Right hindlimb (tissue), 1 donor: ENCODE measurements at regions not wholly inside any gene's neighbourhood (a gene's known extent, or its start where the extent isn't known, plus 50 kb on each side); places are given as distances from the start of the nearest gene placed in this dataset.
"Not testable (repeated sequence)": the region's sequence is repeated elsewhere in the genome, so short reads cannot be mapped to it uniquely, and the experiment has no call there.

Experiments used
- DNase-seq: peaks from one replicate; pipeline ENCODE4 v3.0.0-alpha.2; 2018

DNA sequence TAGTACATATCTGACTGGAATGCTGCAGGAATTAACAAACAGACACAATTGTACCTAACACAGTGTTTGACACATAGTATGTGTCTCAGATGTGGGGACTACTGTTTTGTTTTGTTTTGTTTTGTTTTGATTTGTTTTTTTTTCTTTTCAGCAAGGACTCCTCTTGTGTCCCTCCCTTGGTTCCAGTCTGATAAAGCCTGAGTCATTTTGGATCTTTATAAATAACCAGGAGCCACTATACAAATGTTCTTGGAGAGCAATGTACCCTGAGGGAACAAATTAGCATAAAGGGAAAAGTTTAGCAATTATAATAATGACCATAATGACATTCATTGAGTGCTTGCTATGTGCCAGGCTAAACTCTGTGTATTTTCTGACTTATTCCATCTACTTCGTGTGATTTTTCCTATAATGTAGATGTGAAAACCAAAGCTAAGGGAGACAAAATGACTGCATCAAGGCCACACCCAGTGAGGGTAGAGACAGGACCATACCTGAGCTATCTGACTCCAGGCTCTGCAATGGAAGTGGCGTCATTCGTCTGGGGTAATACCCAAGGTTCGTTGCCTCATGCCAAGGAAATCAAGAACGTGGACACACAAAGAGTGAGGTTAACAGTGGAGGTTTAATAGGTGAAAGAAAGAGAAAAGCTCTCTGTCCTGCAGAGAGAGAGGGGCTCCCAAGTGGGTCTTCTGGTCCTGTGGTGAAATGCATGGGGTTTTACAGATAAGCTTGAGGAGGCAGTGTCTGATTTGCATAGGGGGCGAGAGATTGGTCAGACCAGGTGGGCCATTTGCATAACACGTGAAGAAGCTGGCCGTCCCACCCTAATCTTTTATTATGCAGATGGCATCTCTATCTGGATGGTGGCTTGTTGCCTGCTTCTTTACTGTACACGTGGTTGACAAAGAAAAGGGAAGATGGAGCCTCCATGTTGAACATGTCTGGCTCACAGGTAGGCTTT, 285.5 kb upstream of the SFSWAP start:
- DNase-seq: no peak

DNA sequence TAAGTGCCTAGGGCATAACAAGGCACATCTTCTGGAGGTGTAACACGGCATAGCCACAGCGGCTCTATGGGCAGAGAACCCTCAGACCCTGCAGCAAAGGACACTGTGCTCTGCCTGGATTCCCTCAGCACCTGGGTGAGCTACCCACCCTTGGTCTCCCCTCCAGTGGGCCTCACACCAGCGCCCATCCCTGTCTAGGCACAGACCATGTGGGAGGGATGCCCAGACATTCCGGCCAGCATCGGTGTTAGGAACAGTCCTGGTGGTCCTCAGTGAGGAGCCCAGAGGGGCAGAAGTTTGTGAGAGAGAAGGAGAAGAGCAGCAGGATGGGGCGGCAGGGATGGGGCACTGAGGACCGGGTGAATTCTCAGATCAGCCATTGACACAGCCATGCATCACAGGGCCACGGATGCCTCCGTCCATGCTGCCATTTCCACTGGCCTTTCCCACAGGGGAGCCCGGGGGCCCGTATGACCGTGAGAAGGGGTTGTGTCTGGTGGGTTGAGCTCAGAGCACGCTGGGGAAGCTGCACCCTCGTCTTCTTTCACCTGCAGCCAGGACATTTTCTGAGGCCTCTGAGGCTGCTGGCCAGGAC, 282.7 kb upstream of the SFSWAP start:
- no peak for DNase-seq

DNA sequence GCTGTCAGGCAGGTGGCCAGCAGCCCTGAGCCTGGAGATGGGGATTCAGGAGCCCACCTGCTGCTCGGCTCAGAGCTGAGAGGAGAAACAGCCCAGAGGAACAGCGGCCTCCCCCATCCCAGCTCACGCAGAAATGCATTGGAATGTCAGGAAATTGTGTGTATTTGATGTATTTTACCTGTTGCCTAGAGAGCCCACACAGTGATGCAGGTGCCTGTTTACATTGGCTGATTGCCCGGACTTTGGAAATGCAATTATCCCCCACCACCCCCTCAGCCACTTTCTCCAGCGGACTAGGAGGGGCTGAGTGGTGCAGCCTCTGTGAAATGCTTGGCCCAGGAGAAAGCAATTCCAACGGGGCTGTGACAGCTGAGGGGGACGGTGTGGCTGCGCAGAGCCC, 281.7 kb upstream of the SFSWAP start:
- not testable (repeated sequence) for DNase-seq

DNA sequence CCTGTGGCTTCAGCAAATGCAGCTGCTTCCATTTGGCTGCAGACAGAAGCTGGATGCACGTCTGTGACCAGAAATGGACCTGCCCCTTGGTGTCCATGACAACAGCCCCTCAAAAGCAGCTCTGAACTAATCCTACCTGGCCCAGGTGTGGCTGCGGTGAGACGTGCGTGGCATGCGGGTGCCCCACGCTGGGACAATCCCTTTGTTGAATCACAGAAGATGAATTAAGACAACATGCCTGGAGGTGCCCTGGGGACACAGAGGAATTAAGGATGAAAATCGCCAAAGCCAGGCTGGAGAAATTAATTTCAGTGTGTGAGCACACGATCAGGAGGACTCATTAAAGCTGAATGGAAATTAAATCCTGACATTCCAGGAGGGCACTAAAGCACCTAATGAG, 281.2 kb upstream of the SFSWAP start:
- not testable (repeated sequence) for DNase-seq

DNA sequence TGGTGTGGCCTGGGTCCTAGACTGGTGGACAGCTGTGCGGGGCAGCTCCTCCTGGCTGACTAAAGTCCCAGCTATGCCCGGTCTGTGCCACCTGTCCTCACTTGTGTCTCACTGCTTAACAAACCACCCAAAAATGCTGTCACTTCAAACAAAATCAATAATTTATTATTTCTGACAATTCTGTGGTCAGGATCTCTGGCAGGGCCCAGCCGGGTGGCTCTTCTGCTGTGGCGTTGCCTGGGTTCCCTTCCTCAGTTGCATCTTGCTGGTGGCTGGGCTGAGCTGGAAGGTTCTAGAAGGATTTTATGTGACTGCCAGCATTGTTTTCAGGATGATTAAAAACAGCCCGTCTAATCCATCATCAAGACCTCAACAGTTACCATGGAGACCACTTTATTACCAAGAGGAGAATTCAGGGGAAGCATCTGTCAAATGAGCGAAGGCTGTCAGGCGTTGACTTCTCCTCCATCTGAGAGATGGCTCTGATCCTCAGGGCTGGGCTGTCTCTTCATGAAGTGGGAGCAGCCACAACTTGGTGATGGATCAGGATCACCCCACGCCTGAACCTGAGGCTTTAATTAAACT, 280.6 kb upstream of the SFSWAP start:
- DNase-seq: no peak

DNA sequence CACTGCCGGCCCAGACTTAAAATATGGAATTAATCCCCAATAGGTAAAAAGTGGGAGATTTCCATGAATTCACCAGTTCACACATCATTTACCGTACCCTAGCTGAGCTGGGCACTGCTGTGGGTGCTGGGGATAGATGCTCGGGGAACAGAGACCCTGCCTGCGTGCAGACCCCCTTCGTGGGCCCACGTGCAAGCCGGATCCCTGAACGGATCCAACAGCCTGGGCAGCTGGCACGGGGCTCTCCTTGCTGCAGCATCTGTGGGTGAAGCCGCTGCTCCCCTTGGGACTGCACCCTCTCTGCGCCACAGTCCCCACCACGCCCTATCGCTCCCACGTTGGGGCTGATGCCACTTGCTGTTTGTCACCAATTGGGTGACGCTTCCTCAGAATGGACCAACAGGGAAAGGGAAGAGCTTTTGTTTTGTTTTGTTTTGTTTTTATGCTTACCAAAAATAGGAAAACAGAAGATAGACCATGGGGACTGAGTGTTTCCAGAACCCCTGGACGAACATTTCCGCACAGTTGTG, 279.7 kb upstream of the SFSWAP start:
- DNase-seq: not testable (repeated sequence)

DNA sequence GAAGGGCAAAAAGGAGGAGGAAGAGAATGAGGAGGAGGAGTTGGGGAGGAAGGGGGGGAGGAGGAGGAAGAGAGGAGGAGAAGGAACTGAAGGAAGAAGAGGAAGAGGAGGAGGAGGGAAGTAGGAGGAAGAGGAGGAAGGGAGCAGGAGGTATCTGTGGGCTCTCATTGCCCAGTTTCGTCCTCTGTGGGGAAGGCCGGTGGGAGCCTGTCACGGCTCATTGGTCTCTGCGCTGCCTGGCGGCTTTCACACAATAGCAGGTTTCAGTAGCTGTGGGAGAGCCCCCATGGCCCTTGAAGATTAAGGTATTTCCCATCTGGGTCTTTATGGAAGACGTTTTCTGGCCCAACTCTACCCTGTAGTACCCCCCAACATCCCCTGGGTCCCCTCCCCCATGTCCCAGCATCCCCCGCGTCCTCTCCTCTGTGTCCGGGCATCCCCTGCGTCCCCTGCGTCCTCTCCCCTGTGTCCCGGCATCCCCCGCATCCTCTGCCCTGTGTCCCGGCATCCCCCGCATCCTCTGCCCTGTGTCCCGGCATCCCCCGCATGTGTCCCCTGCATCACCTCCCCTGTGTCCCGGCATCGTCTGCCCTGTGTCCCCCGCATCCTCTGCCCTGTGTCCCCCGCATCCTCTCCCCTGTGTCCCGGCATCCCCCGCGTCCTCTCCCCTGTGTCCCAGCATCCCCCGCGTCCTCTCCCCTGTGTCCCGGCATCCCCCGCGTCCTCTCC, 278.2 kb upstream of the SFSWAP start:
- no peak for DNase-seq

DNA sequence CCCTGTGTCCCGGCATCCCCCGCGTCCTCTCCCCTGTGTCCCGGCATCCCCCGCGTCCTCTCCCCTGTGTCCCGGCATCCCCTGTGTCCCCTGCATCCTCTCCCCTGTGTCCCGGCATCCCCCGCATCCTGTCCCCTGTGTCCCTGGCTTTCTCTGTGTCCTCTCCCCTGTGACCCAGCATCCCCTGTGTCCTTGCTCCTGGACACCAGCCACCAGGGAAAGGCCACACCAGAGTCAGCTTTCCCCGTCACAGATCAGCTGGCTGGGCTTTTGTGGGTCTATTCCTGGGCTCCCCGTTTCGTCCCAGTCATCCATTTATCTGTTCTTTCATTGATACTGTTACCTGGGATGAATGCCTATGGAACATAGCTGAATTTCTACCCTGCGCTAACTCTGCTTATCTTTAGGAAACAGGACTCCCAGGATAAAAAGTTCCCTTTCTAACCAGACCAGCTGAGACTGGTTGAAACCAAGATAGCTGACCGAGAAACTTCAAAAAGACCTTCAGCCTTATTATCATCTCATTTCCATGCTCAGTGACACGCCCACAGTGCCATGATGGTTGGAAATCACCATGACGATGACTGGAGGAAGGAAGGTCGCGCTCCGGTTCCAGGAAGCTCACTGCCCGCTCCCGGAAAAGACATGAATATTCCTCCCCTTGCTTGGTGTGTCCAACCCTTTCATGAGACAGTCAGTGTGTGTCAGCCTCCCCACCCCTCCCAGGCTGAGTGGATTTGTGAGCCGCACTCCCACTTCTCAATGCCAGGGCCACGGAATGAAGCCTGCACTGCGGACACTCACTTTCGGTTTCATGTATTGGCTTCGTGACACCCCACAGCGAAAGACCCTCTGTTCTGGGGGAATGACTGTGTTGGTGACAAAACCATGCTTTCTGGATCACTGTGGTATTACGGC, 276.4 kb upstream of the SFSWAP start:
- DNase-seq: no peak

DNA sequence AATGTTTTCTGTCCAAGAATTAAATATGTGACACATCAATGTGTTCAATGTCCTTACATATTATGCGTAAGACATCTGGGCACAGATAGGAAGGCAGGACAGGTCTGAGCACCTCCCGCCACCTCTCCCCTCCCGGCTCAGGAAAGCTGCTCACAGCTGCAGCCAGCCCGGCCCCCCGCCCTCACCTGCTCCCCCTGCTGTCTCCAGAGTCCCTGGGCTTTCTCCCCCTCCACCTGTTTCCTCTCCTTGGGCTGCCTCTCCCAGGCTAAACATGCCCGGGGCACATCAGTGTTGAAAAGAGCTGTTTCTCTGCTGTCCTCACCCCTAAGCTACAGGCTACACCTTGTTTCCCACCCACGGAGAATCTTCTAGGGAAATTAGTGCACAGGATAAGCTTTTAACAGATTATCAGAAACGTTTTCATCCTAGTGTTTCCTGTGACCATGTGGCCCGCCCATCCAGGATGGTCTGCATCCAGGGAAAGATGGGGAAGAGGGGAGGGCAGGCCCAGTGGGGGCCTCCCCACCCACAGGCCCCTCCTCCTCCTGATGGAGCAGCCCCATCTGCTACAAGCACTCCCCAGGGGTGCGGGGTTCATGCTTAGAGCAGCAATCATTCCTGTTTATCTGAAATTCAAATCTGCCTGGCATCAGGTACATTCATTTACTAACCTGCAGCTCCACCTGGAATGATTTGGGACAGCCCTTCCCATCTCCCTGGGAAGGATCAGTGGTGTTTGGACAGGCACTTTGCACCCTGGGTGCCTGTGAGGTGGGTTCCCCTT, 273.8 kb upstream of the SFSWAP start:
- no peak for DNase-seq

DNA sequence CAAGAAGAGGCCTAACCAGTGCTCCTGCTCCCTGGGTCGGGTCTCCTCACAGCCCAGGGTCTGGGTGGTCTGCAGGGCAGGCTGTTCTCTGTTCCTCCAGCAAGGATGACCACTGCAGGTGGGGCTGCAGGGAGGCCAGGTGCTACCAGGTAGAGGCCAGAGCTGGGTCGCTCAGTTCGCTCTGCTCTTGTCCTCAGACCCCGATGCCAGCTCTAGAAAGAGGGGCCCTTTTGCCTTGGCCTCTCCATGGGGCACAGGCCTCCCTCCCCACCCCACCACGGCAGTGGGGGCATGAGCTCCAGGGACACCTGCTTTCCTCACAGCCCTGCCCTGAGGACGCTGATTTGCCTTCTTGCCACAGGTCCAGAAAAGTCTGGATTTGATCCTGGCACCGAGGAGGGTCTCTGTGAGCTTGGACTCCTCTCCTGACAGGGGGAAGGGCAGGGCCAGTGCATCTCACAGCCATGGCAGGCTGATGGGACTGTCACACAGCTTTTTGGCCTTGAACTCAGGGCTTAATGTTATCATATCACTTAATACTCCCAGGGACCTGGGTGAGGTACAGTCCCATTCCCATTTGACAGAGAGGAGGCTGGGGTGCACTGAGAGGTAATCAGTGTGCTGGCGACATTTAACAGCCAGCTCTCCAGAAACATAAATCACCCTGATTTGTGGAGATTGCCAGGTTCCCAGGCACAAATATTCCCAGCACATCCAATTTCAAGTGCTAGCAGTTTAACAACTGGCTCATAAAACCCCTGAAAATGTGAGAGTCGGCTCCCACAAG, 273.0 kb upstream of the SFSWAP start:
- no peak for DNase-seq

DNA sequence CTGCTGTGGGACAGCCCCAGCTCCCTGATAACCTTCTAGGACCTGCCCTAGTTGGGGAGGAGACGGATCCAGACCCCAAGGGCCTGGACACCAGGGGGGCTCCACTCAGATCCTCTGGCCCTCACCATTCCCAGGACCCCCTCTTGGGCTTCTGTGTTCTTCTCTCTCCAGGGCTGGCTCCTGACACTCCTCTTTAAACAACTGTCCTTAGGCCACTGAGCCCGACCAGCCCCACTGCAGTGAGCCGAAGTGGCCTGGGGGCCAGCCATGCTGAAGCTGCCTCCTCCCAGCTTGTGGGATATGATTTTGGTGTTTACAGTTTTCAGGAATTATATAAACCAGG, 272.4 kb upstream of the SFSWAP start:
- DNase-seq: not testable (repeated sequence)

DNA sequence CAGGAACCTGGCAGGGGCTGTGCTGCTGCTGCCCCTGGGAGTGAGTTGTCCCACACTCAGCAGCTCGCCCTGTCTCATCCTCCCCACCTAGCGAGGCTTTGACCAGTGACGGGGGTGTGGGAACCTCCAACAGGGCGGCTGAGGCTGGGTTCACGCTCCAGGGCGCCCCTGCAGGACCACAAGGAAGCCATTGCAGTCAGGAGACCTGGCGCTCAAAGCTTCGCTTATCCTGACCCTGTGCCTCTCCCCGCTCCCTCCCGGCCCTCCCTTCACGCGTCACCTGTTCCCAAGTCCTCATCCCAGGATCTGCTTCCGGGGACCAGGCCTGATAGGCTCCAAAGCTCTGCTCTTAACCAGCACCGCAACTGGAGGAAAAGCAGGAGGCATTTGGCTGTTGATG, 272.0 kb upstream of the SFSWAP start:
- no peak for DNase-seq

DNA sequence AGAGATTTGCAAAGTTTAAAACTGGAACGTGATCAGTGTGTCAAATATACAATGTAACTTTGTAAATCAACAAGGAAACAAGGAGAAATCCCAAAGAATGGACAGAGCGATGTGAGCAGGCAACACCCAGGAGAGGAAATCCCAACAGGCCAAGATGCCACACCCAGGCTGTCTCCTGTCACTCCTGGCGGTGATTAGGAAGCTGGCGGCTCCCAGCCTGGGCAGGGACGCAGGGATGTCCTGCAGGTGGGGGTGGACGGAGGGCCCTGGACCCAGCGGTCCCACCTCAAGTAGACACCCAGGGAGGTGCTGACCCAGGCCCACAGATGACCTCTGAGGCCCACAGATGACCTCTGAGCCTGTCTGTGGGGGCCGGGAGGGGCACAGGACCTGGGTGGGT, 271.1 kb upstream of the SFSWAP start:
- not testable (repeated sequence) for DNase-seq

DNA sequence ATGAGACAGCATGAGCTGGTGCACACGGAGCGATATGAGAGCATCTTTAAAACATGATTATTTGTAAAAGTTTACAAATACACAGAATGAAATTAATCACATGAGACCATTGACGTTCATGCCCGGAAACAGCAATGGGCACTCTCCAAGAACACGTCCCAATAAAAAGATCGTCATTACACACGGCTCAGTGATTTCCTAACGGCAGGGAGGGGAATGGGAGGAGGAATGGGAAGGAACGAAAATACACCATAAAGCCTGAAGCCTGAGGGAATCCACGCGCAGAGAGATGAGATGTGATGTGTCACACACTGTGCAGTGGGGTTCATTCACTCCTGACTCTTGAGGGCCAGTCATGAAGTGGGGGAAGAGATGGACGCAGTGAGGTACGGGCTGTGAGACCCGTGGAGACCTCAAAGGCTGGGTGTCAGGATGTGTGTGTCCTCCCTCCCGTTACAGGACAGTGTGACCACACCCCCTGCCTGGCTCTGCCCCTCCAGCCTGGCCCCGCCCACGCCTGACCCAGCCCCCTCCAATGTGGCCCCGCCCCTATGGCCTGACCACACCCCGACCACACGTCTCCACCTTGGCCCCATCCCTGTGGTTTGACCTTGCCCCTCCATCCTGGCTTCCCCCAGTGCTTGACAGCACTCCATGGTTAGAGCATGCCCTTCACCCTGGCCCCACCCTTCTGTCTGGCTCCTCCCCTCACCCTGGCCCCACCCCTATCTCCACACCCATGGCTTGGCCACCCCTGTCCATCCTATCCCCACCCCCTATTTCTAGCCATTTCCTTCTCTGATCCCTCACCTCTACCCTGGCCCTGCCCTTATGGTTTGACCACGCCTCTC, 270.5 kb upstream of the SFSWAP start:
- DNase-seq: not testable (repeated sequence)

DNA sequence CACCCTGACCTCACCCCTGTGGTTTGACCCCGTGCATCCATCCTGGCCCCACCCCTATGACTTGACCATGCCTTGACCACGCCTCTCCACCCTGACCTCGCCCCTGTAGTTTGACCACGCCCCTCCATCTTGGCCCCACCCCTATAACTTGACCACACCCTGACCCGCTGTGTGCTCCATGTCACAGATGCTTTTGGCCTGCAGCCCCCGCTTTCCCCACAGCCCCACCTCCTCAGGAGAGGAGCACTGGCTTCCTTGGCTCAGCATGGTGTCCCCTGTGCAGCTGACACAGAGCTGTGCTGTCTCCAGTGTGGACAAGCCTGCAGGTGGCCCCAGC, 269.9 kb upstream of the SFSWAP start:
- DNase-seq: no peak

DNA sequence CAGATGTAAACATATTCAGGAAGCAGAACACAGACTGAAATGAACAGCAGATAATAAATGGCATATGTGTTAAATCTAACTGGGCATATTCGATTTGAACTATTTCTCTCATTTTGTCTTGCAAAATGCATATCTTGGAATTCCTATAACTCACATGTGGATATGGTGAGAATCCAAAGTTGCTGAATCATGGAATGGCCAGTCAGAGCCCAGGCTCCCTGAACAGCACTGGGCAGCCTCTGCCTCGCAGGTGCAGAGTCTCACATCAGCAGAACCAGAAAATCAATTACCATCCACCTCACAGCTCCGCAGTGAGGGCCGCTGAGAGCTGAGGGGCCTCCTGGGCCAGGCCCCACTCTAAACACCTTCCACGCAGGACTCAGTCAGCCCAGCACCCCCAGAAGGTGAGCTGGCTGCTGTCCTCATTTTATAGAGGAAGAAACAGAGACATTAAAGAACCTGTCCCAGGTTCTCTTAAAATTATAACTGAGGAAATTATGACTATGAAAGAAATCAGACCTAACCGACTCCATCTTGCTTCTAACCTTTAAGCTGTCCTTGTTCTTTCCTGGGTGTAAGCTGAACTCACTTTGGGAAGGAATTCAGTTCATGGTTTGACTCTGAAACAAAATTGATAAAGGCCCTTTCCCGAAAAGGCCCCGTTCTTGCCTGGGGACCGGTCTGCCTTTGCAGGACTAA, 269.1 kb upstream of the SFSWAP start:
- DNase-seq: no peak

DNA sequence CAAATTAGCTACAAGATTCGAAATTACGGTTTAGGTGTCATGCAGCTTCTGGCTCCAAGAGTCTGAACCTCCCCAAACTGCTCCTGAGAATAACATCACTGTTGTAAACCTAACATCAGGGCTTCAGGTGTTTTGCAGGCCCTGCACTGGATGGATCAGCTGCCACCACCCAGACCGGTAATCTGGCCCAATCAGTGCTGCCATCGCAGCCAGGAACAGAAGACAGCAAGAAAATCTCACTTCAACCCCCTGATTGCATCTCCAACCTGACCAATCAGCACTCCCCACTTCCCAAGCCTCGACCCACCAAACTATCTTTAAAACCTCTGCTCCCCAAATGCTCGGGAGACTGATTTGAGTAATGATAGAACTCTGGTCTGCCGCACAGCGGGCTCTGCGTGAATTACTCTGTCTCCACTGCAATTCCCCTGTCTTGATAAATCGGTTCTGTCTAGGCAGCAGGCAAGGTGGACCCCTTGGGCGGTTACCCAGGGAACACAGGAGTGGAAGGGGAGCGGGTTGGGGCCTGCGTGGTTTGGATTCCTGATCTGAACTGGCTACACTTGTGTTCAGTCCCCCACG, 268.5 kb upstream of the SFSWAP start:
- DNase-seq: no peak
